C4-2B (cell line): ENCODE measurements at regions not wholly inside any gene's neighbourhood (a gene's known extent, or its start where the extent isn't known, plus 50 kb on each side); places are given as distances from the start of the nearest gene placed in this dataset.

Source experiments
- H3K27ac ChIP-seq: fragments of 450-650 bp; 2 replicates; pipeline ENCODE4 v1.5.1; 2017
- CTCF ChIP-seq: fragments of 450-650 bp; conservative IDR thresholded peaks from 2 replicates; pipeline ENCODE4 v1.5.1; 2017; ENCODE audit warnings: mild to moderate bottlenecking
- ZFX ChIP-seq: fragments of 450-650 bp; IDR thresholded peaks from 2 replicates; pipeline ENCODE4 v1.6.1; 2017

GRCh38 chr22:48687606-48688005 lies 1140.1 kb downstream of the BRD1 start:
- TF ChIP-seq CTCF: no peak
- no peak for TF ChIP-seq ZFX
- no peak overlapping the region for H3K27ac ChIP-seq

DNA sequence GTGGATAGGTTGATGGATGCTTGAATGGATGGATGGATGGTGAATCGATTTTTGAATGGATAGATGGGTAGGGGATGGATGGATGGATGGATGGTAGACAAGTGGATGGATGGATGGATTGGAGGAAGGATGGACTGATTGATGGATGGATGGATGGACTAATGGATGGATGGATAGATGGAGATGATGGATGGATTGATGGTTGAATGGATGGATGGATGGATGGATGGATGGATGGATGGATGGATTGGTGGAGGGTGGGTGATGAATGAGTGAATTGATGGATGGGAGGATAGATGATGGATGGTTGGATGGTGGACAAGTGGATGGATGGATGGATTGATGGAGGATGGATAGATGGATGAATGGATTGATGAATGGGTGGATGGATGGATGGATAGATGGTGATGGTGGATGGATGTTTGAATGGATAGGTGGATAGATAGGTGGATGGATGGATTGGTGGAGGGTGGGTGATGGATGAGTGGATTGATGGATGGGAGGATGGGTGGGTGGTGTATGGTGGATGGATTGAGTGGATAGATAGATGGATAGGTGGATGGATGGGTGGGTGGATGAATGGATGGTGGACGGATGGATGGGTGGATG lies 1140.9 kb downstream of the BRD1 start:
- TF ChIP-seq ZFX (no peak), CTCF (no peak)
- no peak overlapping the region for H3K27ac ChIP-seq

DNA sequence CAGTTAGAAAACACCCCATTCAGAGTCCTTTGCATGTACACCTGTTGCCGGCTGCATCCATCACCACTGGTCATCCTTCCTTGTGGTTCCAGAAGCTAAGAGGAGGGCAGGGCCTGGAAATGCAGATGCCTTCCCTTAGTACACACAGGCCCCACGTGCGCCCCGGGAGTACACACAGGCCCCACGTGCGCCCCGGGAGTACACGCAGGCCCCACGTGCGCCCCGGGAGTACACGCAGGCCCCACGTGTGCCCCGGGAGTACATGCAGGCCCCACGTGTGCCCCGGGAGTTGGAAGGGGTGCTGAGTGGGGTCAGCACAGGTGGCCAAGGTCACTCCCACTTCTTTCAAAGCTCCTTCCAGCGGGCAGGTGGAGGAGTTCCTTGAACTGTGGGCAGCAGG lies 1141.9 kb downstream of the BRD1 start:
- H3K27ac ChIP-seq: no peak overlapping the region
- TF ChIP-seq CTCF (no peak), ZFX (no peak)

DNA sequence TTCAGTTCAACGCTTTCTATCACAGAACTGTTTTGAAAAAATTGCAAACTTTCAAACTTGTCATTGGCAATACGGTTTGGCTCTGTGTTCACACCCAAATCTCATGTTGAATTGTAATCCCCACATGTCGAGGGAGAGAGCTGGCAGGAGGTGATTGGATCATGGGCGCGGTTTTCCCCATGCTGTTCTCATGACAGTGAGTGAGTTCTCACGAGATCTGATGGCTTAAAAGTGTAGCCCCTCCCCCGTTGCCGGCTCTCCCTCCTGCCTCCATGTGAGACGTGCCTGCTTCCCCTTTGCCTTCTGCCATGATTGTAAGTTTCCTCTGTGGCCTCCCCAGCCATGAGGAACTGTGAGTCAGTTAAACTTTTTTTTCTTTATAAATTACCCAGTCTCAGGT lies 1144.0 kb downstream of the BRD1 start:
- TF ChIP-seq ZFX: no peak
- no peak for TF ChIP-seq CTCF
- no peak overlapping the region for H3K27ac ChIP-seq

DNA sequence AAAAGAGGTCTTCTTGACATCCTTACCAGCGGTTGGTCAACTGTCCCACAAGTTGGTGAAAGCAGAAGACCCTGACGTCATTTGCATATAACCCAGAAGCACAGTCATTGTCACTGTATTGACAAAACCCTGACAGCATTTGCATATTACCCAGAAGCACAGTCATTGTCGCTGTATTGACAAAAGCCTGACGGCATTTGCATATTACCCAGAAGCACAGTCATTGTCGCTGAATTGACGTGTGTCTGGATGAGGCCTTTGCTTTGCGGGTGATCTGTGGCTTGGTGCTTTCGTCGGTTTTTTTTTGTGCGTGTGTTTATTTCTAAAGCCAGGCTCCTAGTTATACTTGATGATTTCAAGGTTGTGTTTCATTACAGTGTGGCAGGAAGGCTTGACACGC lies 1145.2 kb downstream of the BRD1 start:
- TF ChIP-seq ZFX (no peak), CTCF (no peak)
- H3K27ac ChIP-seq: no peak overlapping the region

- TF ChIP-seq CTCF: no peak
- TF ChIP-seq ZFX: no peak
- H3K27ac ChIP-seq: no peak overlapping the region
Measured at GRCh38 chr22:48680601-48681000, 1147.1 kb downstream of the BRD1 start.

DNA sequence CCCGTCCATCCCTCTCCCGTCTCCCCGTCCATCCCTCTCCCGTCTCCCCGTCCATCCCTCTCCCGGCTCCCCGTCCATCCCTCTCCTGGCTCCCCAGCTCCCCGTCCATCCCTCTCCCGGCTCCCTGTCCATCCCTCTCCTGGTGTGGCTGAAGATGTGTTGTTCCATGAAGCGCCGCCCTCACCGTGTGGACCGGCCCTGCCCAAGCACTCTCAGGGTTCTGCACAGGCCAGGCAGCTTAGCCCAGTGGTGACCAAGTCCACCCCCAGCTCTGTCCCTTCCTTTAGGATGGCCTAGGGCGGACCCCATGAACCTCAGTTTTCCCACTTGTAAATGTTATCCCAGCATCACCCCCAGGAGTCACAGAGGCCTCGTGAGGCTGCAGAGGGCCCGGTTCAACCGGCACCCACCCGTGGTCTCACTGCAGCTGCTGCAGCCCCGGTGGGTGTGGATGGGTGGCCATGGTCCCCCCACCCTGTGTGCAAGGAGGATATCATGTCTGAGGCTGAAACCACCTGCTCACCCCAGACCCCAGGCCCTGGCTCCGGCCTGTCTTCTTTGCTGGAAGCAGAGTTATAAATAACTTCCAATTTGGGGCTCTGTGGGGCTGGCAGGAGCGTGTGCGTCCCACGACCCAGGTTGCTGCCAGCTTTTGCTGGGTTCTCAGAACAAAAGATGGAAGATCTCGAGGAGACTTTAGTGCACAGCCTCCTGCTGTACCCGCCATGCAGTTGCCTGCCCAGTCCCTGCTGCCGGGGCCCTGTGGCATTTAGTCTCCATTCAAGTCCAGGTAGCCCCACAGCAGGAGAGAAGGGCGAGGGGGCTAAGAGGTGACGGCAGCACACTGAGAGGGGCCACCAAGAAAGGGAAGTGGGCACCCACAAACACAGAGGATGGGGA lies 1147.8 kb downstream of the BRD1 start:
- H3K27ac ChIP-seq: no peak overlapping the region
- TF ChIP-seq ZFX: no peak
- TF ChIP-seq CTCF: no peak
